Hepatocyte (in vitro differentiated cells): ENCODE measurements at regions not wholly inside any gene's neighbourhood (a gene's known extent, or its start where the extent isn't known, plus 50 kb on each side); places are given as distances from the start of the nearest gene placed in this dataset.

Experiments used
- DNase-seq: peaks from one replicate; pipeline ENCODE4 v3.0.0-alpha.2; 2016; ENCODE audit warnings: low spot score
- H2AFZ ChIP-seq: fragments of 200-600 bp; sonication (generic); 2 replicates; pipeline ENCODE4 v1.6.0; 2016; ENCODE audit warnings: antibody characterized with exemption, mild to moderate bottlenecking
- H3K27ac ChIP-seq: fragments of 200-600 bp; sonication (generic); 2 replicates; pipeline ENCODE4 v1.5.1; 2016; ENCODE audit warnings: mild to moderate bottlenecking
- H3K27me3 ChIP-seq: fragments of 200-600 bp; sonication (generic); 2 replicates; pipeline ENCODE4 v1.6.1; 2016
- H3K36me3 ChIP-seq: fragments of 200-600 bp; sonication (generic); replicated peaks from 2 replicates; pipeline ENCODE4 v1.5.1; 2016; ENCODE audit warnings: low read depth; ENCODE audit not compliant: insufficient read depth
- H3K4me1 ChIP-seq: fragments of 200-600 bp; sonication (generic); 2 replicates; pipeline ENCODE4 v1.5.1; 2016; ENCODE audit warnings: mild to moderate bottlenecking, moderate library complexity; ENCODE audit not compliant: insufficient read depth
- H3K4me2 ChIP-seq: fragments of 200-600 bp; sonication (generic); 2 replicates; pipeline ENCODE4 v1.6.0; 2016
- H3K4me3 ChIP-seq: fragments of 200-600 bp; sonication (generic); 2 replicates; pipeline ENCODE4 v1.5.1; 2016; ENCODE audit warnings: mild to moderate bottlenecking
- H3K79me2 ChIP-seq: fragments of 200-600 bp; sonication (generic); 2 replicates; pipeline ENCODE4 v1.6.0; 2017; ENCODE audit warnings: mild to moderate bottlenecking
- H3K9me2 ChIP-seq: fragments of 200-600 bp; sonication (generic); replicated peaks from 2 replicates; pipeline ENCODE4 v1.6.0; 2017; ENCODE audit warnings: mild to moderate bottlenecking; ENCODE audit not compliant: insufficient read depth
- H3K9me3 ChIP-seq: fragments of 200-600 bp; sonication (generic); 2 replicates; pipeline ENCODE4 v1.5.1; 2016; ENCODE audit warnings: low read depth, mild to moderate bottlenecking
- H4K20me1 ChIP-seq: fragments of 200-600 bp; sonication (generic); 2 replicates; pipeline ENCODE4 v1.6.0; 2016; ENCODE audit warnings: mild to moderate bottlenecking; ENCODE audit not compliant: insufficient read depth, poor library complexity, severe bottlenecking
- EZH2 ChIP-seq: fragments of 200-600 bp; sonication (generic); IDR thresholded peaks from 2 replicates; pipeline ENCODE4 v1.6.1; 2016; ENCODE audit warnings: antibody characterized with exemption, mild to moderate bottlenecking, borderline replicate concordance
- EZH2phosphoT487 ChIP-seq: fragments of 200-600 bp; sonication (generic); IDR thresholded peaks from one replicate; pipeline ENCODE4 v1.6.1; 2018; ENCODE audit warnings: antibody characterized with exemption, mild to moderate bottlenecking, low read depth, moderate library complexity; ENCODE audit not compliant: unreplicated experiment, severe bottlenecking
- WGBS: methylation state at CpG from one replicate; pipeline ENCODE4 v1.1.6; 2016; ENCODE audit warnings: low lambda C conversion rate; ENCODE audit errors: missing lambda C conversion rate; 5-methylcytosine and 5-hydroxymethylcytosine counted together
- TF ChIP-seq, protein P1 (sequence below): fragments of 200-600 bp; sonication (generic); IDR thresholded peaks from 2 replicates; pipeline ENCODE4 v1.5.1; 2016; ENCODE audit warnings: antibody characterized with exemption, mild to moderate bottlenecking; ENCODE audit not compliant: poor library complexity

DNA sequence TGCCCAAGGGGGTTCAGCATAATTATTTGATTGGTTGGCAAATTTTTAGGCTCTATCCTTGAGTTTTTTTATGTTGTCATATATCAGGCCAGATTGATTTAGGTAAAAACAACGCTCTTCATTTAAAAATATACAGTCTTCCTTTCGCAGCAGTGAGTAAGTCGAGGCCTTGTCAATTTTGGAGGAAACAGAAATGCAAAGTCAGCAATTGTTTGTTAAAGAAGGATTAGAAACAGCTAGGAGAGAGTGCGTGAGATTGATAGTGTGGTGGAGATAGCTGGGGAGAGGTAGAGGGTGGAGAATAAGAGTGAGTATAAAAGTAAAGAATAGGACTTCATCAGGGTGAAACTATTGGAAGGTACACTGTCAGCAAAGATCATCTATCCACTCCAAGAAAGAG lies 830.8 kb downstream of the LUZP2 start:
- Histone ChIP-seq H3K4me1 (no peaks in the 10 kb centered on the region), H3K27ac (no peak overlapping the region), H3K4me3 (no peak overlapping the region), H3K4me2 (no peak overlapping the region), H2AFZ (no peak overlapping the region), H4K20me1 (no peaks in the 10 kb centered on the region), H3K9me3 (no peaks in the 10 kb centered on the region), H3K9me2 (no peaks in the 10 kb centered on the region), H3K36me3 (no peaks in the 10 kb centered on the region), H3K27me3 (no peaks in the 10 kb centered on the region), H3K79me2 (no peaks in the 10 kb centered on the region)
- no peak for DNase-seq
- WGBS, result 64% methylated on average over 4 of the region's 4 CpGs
- TF ChIP-seq EZH2, result no peak
- TF ChIP-seq, protein P1, sequence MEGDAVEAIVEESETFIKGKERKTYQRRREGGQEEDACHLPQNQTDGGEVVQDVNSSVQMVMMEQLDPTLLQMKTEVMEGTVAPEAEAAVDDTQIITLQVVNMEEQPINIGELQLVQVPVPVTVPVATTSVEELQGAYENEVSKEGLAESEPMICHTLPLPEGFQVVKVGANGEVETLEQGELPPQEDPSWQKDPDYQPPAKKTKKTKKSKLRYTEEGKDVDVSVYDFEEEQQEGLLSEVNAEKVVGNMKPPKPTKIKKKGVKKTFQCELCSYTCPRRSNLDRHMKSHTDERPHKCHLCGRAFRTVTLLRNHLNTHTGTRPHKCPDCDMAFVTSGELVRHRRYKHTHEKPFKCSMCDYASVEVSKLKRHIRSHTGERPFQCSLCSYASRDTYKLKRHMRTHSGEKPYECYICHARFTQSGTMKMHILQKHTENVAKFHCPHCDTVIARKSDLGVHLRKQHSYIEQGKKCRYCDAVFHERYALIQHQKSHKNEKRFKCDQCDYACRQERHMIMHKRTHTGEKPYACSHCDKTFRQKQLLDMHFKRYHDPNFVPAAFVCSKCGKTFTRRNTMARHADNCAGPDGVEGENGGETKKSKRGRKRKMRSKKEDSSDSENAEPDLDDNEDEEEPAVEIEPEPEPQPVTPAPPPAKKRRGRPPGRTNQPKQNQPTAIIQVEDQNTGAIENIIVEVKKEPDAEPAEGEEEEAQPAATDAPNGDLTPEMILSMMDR, result no peak
- no peak for TF ChIP-seq EZH2phosphoT487

DNA sequence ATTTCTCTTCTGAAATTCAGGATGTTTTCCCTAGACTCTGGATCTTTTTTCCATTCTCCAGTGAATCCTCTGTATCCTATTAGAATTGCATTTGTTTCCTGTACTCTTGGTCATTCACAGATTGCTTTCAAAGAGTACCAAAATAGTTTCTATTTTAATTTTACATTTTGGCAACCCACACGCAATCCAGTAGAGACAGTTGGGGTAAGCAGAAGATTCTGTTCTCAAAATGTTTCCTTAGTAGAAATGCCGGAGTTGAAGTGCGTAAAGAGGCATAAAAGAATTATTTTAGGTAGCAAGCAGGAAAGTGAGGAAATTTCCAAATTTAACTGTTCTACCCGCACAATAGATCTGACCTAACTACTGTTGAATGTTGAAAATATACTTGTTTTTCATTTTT lies 842.4 kb downstream of the LUZP2 start:
- H3K27me3 ChIP-seq, result no peaks in the 10 kb centered on the region
- DNase-seq, result no peak
- no peaks in the 10 kb centered on the region for H3K36me3 ChIP-seq
- no peaks in the 10 kb centered on the region for H3K9me3 ChIP-seq
- WGBS, result 98% methylated on average over 4 of the region's 4 CpGs
- H4K20me1 ChIP-seq, result no peaks in the 10 kb centered on the region
- H3K9me2 ChIP-seq, result no peaks in the 10 kb centered on the region
- H3K4me2 ChIP-seq, result no peak overlapping the region
- TF ChIP-seq, protein P1, result no peak
- no peak for TF ChIP-seq EZH2
- TF ChIP-seq EZH2phosphoT487, result no peak
- no peak overlapping the region for H3K27ac ChIP-seq
- H3K4me3 ChIP-seq, result no peak overlapping the region
- H3K79me2 ChIP-seq, result no peaks in the 10 kb centered on the region
- no peak overlapping the region for H2AFZ ChIP-seq
- H3K4me1 ChIP-seq, result no peaks in the 10 kb centered on the region

DNA sequence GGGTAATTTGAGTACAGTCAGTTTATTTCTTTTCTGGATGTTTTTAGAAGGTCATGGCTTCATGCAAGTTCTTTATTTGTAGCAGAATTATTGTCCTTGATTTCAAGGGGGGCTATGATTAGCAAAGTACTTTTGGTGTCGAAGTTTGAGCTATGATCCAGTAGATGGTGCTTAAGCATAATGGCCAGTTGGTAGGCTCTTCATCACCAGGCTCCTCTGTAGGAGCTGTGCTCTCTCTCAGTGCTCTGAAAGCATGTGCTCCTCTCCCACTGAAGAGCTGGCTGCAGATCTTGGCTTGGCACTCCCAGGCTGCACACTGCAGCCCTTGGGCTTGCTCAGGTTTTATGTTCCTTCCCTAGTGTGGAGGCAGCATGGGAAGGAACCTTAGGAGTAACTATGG lies 852.7 kb downstream of the LUZP2 start:
- no peak overlapping the region for H3K27ac ChIP-seq
- TF ChIP-seq EZH2 (no peak), EZH2phosphoT487 (no peak)
- TF ChIP-seq, protein P1, result no peak
- H3K4me2 ChIP-seq, result no peak overlapping the region
- no peaks in the 10 kb centered on the region for H3K79me2 ChIP-seq
- no peak overlapping the region for H3K4me3 ChIP-seq
- no peaks in the 10 kb centered on the region for H3K4me1 ChIP-seq
- no peaks in the 10 kb centered on the region for H3K27me3 ChIP-seq
- H3K36me3 ChIP-seq, result no peaks in the 10 kb centered on the region
- DNase-seq, result no peak
- no peaks in the 10 kb centered on the region for H4K20me1 ChIP-seq
- WGBS, result 74% methylated on average over 1 of the region's 1 CpG
- H3K9me2 ChIP-seq, result no peaks in the 10 kb centered on the region
- H2AFZ ChIP-seq, result no peak overlapping the region
- no peaks in the 10 kb centered on the region for H3K9me3 ChIP-seq
